K562 (cell line): ENCODE measurements at regions not wholly inside any gene's neighbourhood (a gene's known extent, or its start where the extent isn't known, plus 50 kb on each side); places are given as distances from the start of the nearest gene placed in this dataset.

Experiments used
- ATAC-seq: fragments of 200-7000 bp; cut with Tn5 transposase; 3 replicates; pipeline ENCODE4 v1.9.1; 2020; ENCODE audit warnings: moderate library complexity
- BruUV-seq: library from RNA; stranded (reverse); fragments of 400-500 nt; replicated peaks from 2 replicates; lab custom pipeline; 2021; lab: Mats Ljungman, UMichigan
- CTCF ChIA-PET: fragments of 300-600 bp; formaldehyde crosslinking; extraction: SDS; loops from one replicate; lab custom pipeline; 2021; ENCODE audit warnings: low intra/inter-chr PET ratio; lab: Yijun Ruan, JAX
- POLR2A ChIA-PET: fragments of 300-600, 350-650 bp; sonication (Branson Sonifier 250); formaldehyde crosslinking; extraction: SDS; loops from one replicate; lab custom pipeline; 2021; ENCODE audit warnings: antibody characterized with exemption, inconsistent platforms; lab: Yijun Ruan, JAX
- DNase-seq, 4 experiments: peaks; one replicate each; pipeline versions ENCODE4 v3.0.0 to v3.0.0-alpha.2; 2011 to 2018; ENCODE audit warnings: low spot score in 3 of 4, mixed read lengths in 3 of 4; ENCODE audit errors: extremely low read depth in 1 of 4
- FAIRE-seq: peaks from 2 replicates; lab custom pipeline; 2011; peaks lifted over from hg19 to GRCh38; lab: Jason Lieb, UNC
- H2AFZ ChIP-seq: 2 replicates; pipeline ENCODE4 v1.6.0; 2011; ENCODE audit warnings: low read depth, low read length, control low read depth, inconsistent platforms
- H3K27ac ChIP-seq: fragments of 200-600 bp; 3 replicates; pipeline ENCODE4 v1.8.0; 2011; ENCODE audit warnings: low read depth, mild to moderate bottlenecking, control low read depth, inconsistent platforms, low read length, moderate library complexity, mixed read lengths; ENCODE audit errors: extremely low read depth
- H3K27me3 ChIP-seq, 2 experiments: fragments of 300-600 bp in 1 of 2; 2 replicates in 1 of 2; 3 replicates in 1 of 2; pipeline versions ENCODE4 v1.6.0 to v1.8.0; 2011; ENCODE audit warnings: inconsistent platforms in 2 of 2, low read length in 2 of 2, mild to moderate bottlenecking in 1 of 2, mixed read lengths in 1 of 2, moderate library complexity in 1 of 2; ENCODE audit not compliant: control insufficient read depth in 2 of 2, insufficient read depth in 2 of 2
- H3K36me3 ChIP-seq: fragments of 300-600 bp; 3 replicates; pipeline ENCODE4 v1.8.0; 2011; ENCODE audit warnings: mild to moderate bottlenecking, low read length, inconsistent platforms; ENCODE audit not compliant: control insufficient read depth, insufficient read depth
- H3K4me1 ChIP-seq, 2 experiments: fragments of 200-600 bp in 1 of 2; replicated peaks in 1 of 2; 2 replicates in 1 of 2; 3 replicates in 1 of 2; pipeline versions ENCODE4 v1.5.1 to v1.8.0; 2011; ENCODE audit warnings: inconsistent platforms in 2 of 2, low read length in 2 of 2, mild to moderate bottlenecking in 1 of 2, mixed read lengths in 1 of 2, moderate library complexity in 1 of 2; ENCODE audit not compliant: control insufficient read depth in 2 of 2, insufficient read depth in 2 of 2
- H3K4me2 ChIP-seq: 2 replicates; pipeline ENCODE4 v1.6.1; 2011; ENCODE audit warnings: low read length, control low read depth, inconsistent platforms, mixed read lengths; ENCODE audit not compliant: insufficient read depth
- H3K4me3 ChIP-seq: fragments of 200-600 bp; sonication (generic), shearing (Covaris generic); 2 replicates; pipeline ENCODE4 v1.5.1; 2016; ENCODE audit warnings: control low read depth, inconsistent platforms
- H3K79me2 ChIP-seq: fragments of 200-600 bp; 3 replicates; pipeline ENCODE4 v1.8.0; 2011; ENCODE audit warnings: low read length, inconsistent platforms; ENCODE audit not compliant: control insufficient read depth, insufficient read depth
- H3K9ac ChIP-seq, 2 experiments: 2 replicates each; pipeline versions ENCODE4 v1.6.0 to v1.6.1; 2011; ENCODE audit warnings: low read depth in 2 of 2, low read length in 2 of 2, control low read depth in 1 of 2, inconsistent platforms in 1 of 2, mild to moderate bottlenecking in 1 of 2, mixed read lengths in 1 of 2; ENCODE audit not compliant: insufficient read depth in 1 of 2
- H3K9me1 ChIP-seq: one replicate; pipeline ENCODE4 v1.6.0; 2011; ENCODE audit warnings: inconsistent platforms, mild to moderate bottlenecking, low read length, moderate library complexity; ENCODE audit not compliant: control insufficient read depth, insufficient read depth
- H3K9me3 ChIP-seq: replicated peaks from 2 replicates; pipeline ENCODE4 v1.5.1; 2011; ENCODE audit warnings: low read depth, low read length, inconsistent platforms; ENCODE audit not compliant: control insufficient read depth, insufficient read depth
- H4K20me1 ChIP-seq: replicated peaks from 2 replicates; pipeline ENCODE4 v1.6.1; 2011; ENCODE audit warnings: low read length, inconsistent platforms, mixed read lengths; ENCODE audit not compliant: control insufficient read depth, insufficient read depth
- DDX20 ChIP-seq: fragments of 450-650 bp; IDR thresholded peaks from 2 replicates; pipeline ENCODE4 v1.6.1; 2016; ENCODE audit warnings: missing genetic modification characterization, low read depth, mild to moderate bottlenecking, missing compliant biosample characterization, moderate library complexity
- MAFK ChIP-seq: IDR thresholded peaks from 2 replicates; pipeline ENCODE4 v1.6.1; 2011; ENCODE audit warnings: low read length, improper control_type of control experiment
- MECOM ChIP-seq: fragments of 250-450 bp; sonication (Bioruptor Pico); IDR thresholded peaks from 2 replicates; pipeline ENCODE4 v1.8.0; 2022; ENCODE audit warnings: inconsistent platforms
- NRF1 ChIP-seq, 2 experiments: fragments of 450-650 bp; IDR thresholded peaks in 1 of 2; conservative IDR thresholded peaks in 1 of 2; 2 replicates each; pipeline ENCODE4 v1.6.1; 2014; ENCODE audit warnings: mild to moderate bottlenecking in 2 of 2
- PBX2 ChIP-seq, 2 experiments: IDR thresholded peaks in 1 of 2; conservative IDR thresholded peaks in 1 of 2; 2 replicates each; pipeline ENCODE4 v1.6.1; 2016; ENCODE audit warnings: low read depth in 2 of 2, mild to moderate bottlenecking in 1 of 2, missing compliant biosample characterization in 1 of 2, missing genetic modification characterization in 1 of 2, moderate library complexity in 1 of 2
- RFX5 ChIP-seq: IDR thresholded peaks from 2 replicates; pipeline ENCODE4 v1.6.1; 2011; ENCODE audit warnings: low read depth, mild to moderate bottlenecking, improper control_type of control experiment, low read length
- ZNF318 ChIP-seq, 2 experiments: fragments of 450-650 bp; IDR thresholded peaks; 2 replicates each; pipeline ENCODE4 v1.6.1; 2016; ENCODE audit warnings: mild to moderate bottlenecking in 2 of 2, borderline replicate concordance in 1 of 2, low read depth in 1 of 2, moderate library complexity in 1 of 2
- WGBS: fragments of 100-300 bp; shearing (Covaris generic); methylation state at CpG from one replicate; pipeline ENCODE4 v1.1.6; 2016; ENCODE audit warnings: low coverage, mixed read lengths; ENCODE audit not compliant: insufficient coverage; ENCODE audit errors: missing lambda C conversion rate; 5-methylcytosine and 5-hydroxymethylcytosine counted together
- in situ Hi-C: fragments of 300-500 bp; cut with MboI; formaldehyde crosslinking; loops from 4 replicates; pipeline ENCODE4 v1.15.0; 2018; ENCODE audit warnings: inconsistent platforms, mixed read lengths
- intact Hi-C: fragments of 100-400 bp; cut with micrococcal nuclease; formaldehyde crosslinking; loops from 2 replicates; pipeline ENCODE4 v1.14.2; 2022

GRCh38 chr12:23434154-23434553 is 515.3 kb downstream of the SOX5 start (continued):
- TF ChIP-seq NRF1 (conservative IDR thresholded peaks at IDR 0.05 in 1 of 2, IDR thresholded peaks at IDR 0.05 in 1 of 2): no peak
- TF ChIP-seq PBX2 (CRISPR knock-in tag; IDR thresholded peaks at IDR 0.05; ENCODE audit: low read depth): no peak
- TF ChIP-seq PBX2 (tag; conservative IDR thresholded peaks at IDR 0.05; ENCODE audit: low read depth): no peak

- 19% methylated on average over 3 of the region's 3 CpGs for WGBS
- TF ChIP-seq RFX5 (no peak), MAFK (no peak), DDX20 (no peak), ZNF318 (IDR thresholded peaks at IDR 0.05; ENCODE audit: borderline replicate concordance in 1 of 2, low read depth in 1 of 2) (no peak), MECOM (CRISPR knock-in tag) (no peak)
Measured at GRCh38 chr12:23446746-23447145, 502.7 kb downstream of the SOX5 start.

More at GRCh38 chr12:23446746-23447145, 502.7 kb downstream of the SOX5 start:
- Histone ChIP-seq H3K9me3 (no peaks in the 10 kb centered on the region), H4K20me1 (no peaks in the 10 kb centered on the region), H3K9ac (no peak overlapping the region), H3K79me2 (no peaks in the 10 kb centered on the region), H3K36me3 (no peaks in the 10 kb centered on the region), H3K27me3 (no peaks in the 10 kb centered on the region), H3K4me2 (no peak overlapping the region), H3K27ac (no peak overlapping the region), H3K4me3 (no peak overlapping the region), H2AFZ (no peak overlapping the region), H3K9me1 (no peaks in the 10 kb centered on the region), H3K4me1 (no peaks in the 10 kb centered on the region)
- FAIRE-seq (no peak), DNase-seq (no peak), ATAC-seq (no peak)
- in situ Hi-C loops: no loop called here
- ChIA-PET POLR2A (interaction anchor here (0.6 to 0.9 kb wide), 2 partner anchors 12 to 26 kb away, joined by 3 read pairs; no protein-coding TSS in a partner anchor), CTCF (no interaction called here)
- intact Hi-C loops: no loop called here
- BruUV-seq: no TSS peak
